GM21381 (cell line): ENCODE measurements at regions not wholly inside any gene's neighbourhood (a gene's known extent, or its start where the extent isn't known, plus 50 kb on each side); places are given as distances from the start of the nearest gene placed in this dataset.
"Not testable (repeated sequence)": the region's sequence is repeated elsewhere in the genome, so short reads cannot be mapped to it uniquely, and the experiment has no call there.

ENCODE experiments used
- ATAC-seq: cut with Tn5 transposase; IDR thresholded peaks from one replicate; pipeline ENCODE4 v1.9.1; 2021; ENCODE audit warnings: mild to moderate bottlenecking, moderate library complexity; ENCODE audit not compliant: unreplicated experiment

DNA sequence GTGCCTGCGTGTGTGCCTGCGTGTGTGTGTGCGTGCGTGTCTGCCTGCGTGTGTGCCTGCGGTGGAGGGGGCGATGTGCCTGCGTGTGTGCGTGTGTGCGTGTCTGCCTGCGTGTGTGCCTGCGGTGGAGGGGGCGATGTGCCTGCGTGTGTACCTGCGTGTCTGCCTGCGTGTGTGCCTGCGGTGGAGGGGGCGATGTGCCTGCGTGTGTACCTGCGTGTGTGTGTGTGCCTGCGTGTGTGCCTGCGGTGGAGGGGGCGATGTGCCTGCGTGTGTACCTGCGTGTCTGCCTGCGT is 116.7 kb upstream of the ZNF516 start:
- ATAC-seq: not testable (repeated sequence)

DNA sequence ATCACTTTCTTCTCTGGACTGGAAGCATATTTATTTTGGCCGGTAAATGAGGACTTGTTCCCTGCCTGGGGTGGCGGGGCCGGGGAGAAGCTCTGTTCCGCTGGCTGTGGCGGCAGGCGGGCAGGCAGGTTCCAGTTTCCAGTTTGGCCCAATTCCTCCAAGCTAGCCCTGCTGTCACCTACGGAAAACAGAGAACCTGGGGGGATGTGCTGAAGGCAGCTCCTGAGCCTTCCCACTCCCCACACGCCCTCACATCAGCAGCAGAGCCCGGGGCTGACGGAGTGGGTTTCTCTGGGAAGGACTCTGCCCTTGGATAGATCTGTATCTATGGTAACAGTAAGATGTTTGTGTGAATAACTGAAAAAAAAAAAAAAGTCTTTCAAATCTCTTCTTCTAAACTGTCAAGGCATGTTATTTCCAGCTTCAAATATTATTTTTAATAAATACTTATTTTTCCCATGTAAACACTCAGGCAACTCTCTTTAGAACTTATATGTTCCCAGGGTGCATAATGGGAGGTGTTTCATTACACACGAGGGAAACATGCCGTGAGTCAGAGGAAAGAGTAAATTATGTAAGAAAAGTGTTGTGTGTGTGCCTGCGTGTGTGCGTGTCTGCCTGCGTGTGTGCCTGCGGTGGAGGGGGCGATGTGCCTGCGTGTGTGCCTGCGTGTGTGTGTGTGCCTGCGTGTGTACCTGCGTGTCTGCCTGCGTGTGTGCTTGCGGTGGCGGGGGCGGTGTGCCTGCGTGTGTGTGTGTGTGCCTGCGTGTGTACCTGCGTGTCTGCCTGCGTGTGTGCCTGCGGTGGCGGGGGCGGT is 116.1 kb upstream of the ZNF516 start:
- no peak for ATAC-seq

DNA sequence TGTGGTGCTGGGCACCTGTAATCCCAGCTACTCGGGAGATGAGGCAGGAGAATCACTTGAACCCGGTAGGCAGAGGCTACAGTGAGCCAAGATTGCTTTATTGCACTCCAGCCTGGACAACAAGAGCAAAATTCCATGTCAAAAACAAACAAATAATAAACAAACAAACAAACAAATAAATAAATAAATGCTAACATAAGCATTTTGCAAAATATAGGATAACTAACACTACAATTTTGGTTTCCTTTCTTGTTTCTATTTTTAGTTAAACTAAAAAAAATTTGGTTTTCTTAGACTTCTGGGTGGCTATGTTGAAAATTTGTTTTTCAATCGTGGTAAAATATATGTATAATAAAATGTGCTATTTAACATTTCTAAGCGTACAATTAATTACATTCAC is 115.0 kb upstream of the ZNF516 start:
- ATAC-seq: no peak

DNA sequence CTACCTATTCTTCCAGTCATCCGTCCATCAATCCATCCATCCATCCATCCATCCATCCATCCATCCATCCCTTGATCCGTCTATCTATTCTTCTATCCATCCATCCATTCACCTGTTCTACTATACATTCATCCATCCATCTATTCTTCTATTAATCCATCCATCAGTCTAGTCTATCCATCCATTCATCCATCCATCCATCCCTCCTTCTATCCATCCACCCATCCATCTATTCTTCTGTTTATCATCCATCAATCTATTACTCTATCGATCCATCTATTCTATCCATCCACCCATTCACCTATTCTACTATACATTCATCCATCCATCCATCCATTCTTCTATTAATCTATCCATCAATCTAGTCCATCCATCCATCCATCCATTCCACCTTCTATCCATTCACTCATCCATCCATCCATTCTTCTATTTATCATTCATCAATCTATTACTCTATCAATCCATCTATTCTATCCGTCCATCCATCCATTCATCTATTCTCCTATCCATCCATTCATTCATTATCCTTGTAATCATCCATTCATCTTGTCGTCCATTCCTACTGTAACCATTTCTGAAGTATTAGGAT is 110.4 kb upstream of the ZNF516 start:
- ATAC-seq: no peak

DNA sequence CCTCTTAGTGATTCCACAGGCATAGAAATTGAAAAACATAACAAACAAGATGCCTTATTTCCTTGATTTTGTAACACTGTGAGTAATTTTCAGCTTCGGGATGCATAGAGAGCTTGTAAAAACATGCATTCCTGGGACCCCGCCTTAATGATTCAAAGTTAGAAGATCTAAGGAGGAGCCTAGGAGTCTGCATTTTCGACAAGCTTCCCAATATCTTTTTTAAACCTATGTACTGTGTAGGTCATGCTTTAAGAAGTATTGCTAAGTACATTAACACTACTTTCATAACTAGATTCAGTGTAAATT is 109.8 kb upstream of the ZNF516 start:
- no peak for ATAC-seq

DNA sequence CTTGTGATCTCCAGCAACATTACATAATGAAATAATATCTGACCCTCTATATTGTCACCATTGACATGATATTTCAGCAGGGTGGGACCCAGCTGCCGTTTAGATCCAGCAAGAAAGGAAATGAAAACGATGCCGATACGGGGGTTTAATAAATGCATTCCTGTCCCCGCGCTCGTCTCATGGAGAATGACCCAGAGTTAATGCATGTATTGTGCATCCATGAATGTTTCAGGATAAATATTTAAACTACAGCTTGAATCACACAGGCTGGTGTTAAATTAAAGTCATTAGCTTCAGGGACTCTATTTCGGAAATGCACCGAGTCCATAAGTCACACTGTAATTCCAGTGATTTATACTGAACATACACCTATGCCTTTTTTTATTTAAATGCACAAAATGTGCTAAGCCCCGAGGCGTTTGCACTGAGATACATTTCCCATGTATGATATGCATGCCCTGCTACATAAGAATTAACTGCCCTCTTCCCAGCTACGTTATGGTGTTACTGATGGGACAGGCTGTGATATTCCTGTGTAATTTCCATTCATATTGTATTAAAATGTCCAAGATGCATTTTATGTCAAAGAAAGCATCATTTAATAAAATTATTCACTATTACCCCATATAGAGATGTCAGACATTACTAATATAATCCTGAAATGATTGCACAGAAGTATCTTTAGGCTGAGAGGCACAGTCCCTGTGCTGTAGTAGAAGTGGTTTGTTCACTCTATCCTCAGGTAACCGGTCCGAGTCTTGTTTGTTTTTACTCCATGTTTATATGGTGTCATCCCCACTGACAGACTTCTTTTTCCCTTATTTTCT is 109.3 kb upstream of the ZNF516 start:
- no peak for ATAC-seq

DNA sequence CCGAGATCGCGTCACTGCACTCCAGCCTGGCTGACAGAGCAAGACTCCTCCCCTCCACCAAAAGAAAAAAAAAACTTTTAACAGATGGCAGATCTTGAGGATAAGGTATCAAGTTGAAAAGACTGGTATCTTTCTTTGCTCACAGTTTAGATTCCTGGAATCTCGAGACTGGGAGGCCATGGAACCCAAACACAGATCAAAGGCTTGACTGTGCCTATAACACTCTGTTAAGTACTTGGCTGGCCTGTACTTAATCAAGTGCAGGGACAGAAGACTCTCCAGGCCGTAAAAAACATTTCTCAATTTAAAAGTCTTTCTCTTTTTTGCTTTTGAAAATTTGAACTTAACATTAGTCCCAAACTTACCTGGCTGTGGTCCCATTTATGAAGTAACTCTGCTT is 107.1 kb upstream of the ZNF516 start:
- no peak for ATAC-seq

DNA sequence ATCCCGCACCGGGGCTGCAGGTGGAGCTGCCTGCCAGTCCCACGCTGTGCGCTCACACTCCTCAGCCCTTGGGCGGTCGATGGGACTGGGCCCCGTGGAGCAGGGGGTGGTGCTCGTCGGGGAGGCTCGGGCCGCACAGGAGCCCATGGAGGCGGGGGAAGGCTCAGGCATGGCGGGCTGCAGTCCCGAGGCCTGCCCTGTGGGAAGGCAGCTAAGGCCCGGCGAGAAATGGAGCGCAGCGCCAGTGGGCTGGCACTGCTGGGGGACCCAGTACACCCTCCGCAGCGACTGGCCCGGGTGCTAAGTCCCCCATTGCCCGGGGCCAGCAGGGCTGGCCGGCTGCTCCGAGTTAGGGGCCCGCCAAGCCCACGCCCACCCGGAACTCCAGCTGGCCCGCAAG is 105.0 kb upstream of the ZNF516 start:
- ATAC-seq: not testable (repeated sequence)

DNA sequence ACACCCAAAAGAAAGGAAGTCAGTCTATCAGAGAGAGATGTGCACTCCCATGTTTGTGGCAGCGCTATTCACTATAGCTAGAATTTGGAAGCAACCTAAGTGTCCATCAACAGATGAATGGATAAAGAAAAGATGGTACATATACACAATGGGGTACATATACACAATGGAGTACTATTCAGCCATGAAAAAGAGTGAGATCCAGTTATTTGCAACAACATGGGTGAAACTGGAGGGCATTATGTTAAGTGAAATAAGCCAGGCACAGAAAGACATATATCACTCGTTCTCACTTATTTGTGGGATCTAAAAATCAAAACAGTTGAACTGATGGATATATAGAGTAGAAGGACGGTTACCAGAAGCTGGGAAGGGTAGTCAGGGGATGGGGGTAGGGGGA is 99.9 kb upstream of the ZNF516 start:
- ATAC-seq: no peak

DNA sequence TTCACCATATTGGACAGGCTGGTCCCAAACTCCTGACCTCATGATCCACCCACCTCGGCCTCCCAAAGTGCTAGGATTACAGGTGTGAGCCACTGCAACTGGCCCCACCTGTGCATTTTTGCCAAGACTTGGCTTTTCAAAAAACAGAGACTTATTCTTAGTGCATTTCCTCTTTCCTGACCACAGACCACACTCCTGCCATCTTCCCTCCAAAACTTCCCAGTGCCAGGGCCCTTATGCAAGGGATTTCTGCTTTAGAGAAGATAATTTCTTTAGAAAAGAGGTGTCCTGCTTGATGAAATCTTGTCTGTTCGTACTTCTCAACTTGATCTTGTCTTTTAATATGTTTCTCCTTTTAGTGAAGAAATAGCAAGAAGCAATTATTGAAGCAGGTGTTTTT is 98.8 kb upstream of the ZNF516 start:
- ATAC-seq: no peak

DNA sequence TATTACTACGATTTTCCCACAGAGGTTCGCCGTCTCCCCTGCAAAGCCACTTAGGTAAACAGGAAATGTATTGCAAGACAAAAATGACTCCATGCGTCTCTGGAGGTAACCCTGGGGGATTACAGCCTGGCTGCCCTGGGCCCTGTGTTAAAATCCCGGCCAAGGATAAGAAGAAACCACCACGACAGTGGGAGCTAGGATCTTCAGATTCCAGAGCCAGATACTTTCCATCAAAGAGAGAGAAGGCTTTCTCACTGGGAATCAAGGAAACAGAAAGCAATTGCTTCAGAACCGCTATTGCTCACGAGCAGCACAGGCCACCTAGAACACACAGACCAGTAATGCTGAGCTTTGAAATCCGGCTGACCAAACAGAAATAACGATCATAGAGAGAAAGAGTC is 97.9 kb upstream of the ZNF516 start:
- ATAC-seq: no peak

DNA sequence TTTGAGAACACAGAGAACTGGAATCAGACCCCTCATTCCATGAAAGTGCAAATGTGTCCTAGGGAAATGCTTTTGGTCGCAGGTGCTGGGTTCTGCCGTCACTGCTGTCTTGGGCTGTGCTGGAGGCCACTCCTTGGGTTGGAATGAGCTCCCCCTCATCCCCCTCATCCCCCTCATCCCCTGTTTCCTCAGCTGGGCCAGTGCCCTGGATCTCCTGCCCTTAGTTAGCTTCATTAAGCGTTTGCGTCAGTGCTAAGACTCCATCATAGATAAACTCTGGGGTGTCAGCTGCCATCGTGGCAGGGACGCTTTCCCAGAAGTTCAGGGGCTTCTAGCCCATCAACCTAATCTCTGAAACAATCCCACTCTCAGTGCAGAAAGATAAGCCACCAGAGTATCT is 97.1 kb upstream of the ZNF516 start:
- ATAC-seq: no peak

DNA sequence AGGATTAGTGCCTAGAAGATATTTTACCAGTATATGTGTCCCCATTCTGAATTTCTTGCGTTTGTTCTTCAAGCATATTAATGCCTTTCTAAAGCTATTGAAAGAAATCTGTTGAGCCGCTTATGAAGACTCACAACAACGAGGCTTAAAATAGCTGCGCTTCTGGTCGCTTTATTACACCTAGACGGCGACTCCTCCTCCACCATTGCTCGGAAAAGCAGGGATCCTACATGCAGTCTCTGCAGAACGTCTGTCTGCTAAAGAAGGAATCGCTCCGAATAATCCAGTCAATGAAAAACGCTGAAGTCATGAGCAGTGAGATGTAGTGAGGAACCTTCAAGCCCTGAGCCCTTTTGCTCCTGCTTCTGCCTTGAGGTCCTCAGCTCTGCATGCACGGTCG is 94.8 kb upstream of the ZNF516 start:
- ATAC-seq: no peak

DNA sequence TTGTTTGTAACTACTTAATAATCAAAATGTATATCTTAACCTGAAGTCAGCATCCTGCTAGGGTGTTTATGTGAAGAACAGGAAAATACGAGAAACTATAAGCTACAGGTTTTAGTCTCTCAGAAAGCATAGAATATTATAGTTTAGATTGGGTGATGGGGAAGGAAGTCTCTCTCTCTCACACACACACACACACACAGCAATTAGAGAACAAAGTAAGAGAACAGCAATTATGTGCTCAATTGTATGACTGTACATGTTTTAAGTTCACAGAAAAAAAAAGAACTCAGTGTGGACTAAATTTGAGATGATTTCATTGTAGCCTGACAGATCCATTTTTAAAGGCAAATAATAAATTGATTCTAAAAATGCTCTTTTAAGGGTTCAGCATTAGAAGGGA is 94.3 kb upstream of the ZNF516 start:
- no peak for ATAC-seq

DNA sequence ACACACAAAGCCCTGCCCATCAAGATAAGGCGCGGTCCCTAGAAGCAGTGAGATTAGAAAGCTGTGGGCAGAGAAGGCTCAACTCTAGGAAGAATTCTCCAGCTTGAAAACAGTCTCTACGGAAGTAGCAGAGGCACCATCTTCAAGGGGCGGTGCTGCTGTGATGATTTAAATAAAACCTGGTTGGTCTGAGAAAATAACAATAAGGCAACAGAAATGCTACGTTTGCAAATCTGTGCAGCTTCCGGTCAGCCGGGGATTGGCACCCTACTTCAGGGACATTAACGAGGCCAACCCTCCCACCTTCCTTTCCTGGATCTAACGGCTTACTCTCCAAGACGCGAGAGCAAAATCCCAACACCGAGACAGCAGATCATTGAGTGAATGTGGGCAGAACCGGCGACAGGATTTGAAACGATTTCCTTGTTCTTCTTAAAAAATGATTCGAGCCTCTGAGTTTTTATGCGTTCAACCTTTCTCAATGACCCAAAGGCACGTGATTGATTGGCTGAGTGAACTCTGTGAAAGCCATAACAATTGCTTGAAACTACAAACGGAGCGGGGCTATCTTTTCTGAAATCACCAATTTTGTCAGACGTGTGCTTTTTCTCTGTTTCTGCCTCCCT is 93.7 kb upstream of the ZNF516 start:
- no peak for ATAC-seq

DNA sequence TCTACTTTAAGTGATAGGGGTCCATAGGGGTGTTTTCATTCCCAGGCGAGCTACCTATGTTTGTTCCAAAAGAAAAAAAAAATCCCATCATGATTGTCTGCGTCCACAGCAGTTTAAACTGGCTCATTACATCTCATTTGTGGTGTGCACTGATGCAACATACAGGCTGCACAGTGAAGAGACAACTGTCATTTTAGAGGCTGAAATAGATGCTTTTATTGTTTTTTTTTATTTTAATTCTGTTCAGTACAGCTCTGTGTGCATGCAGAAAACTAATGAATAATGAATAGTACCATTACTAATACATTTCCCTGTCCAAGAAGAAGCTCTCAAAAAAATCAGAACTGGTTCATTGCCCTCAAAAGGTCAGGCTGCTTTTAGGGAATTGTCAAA is 92.8 kb upstream of the ZNF516 start:
- ATAC-seq: no peak

DNA sequence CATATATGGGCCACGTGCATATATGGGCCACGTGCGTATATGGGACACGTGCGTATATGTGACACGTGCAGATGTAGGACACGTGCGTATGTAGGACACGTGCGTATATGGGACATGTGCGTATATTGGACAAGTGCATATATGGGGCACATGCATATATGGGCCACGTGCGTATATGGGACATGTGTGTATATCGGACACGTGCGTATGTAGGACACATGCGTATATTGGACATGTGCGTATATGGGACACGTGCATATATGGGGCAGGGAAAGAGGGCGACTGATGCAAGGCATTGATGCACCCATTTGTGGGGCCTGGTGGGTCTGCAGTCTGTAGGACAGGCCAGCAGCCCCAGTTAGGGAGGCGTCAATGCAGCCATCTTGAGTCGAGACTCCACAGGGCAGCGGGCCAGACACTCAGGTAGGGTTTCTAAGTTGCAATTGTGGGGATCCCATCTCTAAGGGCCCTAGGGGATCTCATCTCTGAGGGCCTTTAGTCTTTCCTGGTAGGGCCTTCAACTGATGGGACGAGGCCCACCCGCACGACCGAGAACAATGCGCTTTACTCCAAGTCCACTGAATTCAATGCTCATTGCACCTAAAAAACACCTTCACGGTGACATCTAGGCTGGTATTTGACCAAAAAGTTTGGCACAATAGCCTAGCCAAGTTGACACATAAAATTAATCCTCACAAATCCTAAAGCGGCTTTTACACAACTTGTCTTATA is 92.3 kb upstream of the ZNF516 start:
- ATAC-seq: no peak

DNA sequence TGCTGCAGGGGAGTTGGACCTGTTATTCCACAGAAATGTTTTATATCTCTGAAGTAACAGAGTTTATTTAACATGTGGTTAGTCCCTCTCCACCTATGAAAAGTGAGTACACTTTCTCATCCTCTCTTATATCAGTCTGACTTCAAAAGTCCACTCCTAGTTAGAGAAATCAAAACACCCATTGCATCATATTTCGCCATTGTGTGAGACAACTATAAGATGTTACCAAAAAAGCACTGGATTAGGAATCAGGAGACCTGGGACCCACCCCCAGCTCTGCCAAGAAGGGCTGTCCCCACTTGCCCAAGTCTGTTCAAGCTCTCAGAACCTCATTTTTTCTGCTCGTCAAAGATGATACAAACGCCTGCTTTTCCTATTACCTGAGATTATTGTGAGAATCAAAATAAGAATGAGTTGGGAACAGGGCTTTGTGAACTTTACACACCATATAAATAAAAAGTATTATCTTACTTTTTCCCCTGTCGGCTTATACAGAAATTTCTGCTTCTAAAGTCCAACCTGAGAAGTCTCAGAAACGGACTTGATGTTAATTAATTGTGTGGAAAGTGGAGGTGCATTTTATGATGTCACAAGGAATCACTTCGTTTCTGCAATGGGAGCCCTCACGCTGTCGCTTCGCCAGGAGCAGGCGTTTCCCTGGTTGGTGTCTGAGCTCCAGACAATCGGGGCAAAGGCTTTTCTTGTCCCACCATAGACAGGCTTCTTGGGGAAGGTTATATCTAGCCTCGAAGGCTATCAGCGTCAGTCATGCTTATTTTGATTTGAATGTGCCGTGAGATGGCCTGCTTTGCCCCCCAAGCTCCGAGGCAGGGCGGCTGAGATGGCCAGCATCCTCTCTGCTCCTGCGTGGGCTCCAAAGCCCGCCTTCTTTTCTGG is 89.6 kb upstream of the ZNF516 start:
- no peak for ATAC-seq

DNA sequence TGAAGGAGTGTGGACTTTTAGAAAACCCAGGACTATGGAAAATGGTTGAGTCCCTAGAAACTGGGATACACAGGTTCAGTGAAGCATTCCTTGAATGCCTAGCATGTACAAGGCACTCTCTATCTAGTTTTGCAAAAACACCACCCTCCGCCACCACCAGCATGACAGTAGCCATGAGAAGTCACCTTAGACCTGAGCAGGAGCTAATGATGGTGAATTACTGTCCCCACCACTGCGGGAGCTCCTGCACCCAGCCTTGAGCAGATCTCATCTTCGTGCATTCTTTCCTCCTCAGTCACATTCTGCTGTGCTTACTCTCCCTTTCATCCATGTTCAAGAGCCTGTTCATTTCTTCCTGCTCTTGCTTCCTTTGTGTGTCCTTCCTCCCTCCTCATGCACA is 86.2 kb upstream of the ZNF516 start:
- ATAC-seq: no peak

DNA sequence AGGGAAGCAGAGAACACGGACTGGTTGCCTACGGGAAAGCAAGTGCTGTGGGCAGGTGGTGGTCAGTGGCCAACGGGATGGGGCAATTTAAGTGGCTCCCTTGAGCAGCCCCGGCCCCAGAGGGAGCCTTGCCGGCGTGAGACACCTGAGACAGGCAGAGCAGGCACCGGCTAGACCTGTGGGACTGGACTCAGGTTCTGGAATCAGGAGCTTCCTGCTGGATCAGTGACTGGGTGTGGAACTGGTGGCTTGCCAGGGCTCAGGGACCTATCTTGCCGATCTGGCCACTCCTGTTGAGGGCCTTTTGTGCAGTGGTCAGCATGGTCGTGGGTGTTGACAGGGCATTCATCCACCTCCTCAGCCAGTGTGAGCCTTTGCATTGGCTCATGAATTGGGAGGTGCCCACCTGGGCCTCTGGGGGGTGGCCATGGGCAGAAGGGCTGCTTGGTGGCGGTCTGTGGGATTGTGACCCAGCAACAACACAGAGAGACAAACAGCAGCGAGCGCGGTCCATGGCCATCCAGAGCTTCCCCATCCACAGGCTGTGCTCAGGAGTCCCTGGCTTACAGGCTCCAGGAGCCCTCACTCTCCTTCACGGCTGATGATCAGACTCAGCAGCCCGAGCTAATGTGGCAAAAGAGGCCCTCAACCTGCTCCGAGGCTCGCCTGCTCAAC is 85.4 kb upstream of the ZNF516 start:
- ATAC-seq: no peak
